IMR-90 (cell line): ENCODE measurements at regions not wholly inside any gene's neighbourhood (a gene's known extent, or its start where the extent isn't known, plus 50 kb on each side); places are given as distances from the start of the nearest gene placed in this dataset.

ENCODE experiments used
- ATAC-seq: fragments of 200-7000 bp; cut with Tn5 transposase; 2 replicates; pipeline ENCODE4 v1.9.1; 2020; ENCODE audit warnings: low read depth, mild to moderate bottlenecking, moderate library complexity
- BruUV-seq: library from RNA; stranded (reverse); fragments of 400-500 nt; replicated peaks from 2 replicates; lab custom pipeline; 2021; lab: Mats Ljungman, UMichigan
- CTCF ChIA-PET: fragments of 300-600 bp; formaldehyde crosslinking; extraction: SDS; loops from one replicate; lab custom pipeline; 2021; ENCODE audit warnings: antibody characterized with exemption; lab: Yijun Ruan, JAX
- POLR2A ChIA-PET: fragments of 300-600 bp; sonication (Branson Sonifier 250); formaldehyde crosslinking; loops from one replicate; lab custom pipeline; 2022; ENCODE audit warnings: antibody characterized with exemption; ENCODE audit not compliant: unreplicated experiment; lab: Charles Lee
- DNase-seq: peaks from one replicate; pipeline ENCODE4 v3.0.0; 2013
- H2AFZ ChIP-seq: replicated peaks from 2 replicates; pipeline ENCODE3; 2013; ENCODE audit warnings: low read length, mild to moderate bottlenecking; ENCODE audit not compliant: poor library complexity
- H2AK5ac ChIP-seq: 2 replicates; pipeline ENCODE4 v1.6.1; 2013; ENCODE audit warnings: low read depth, low read length, inconsistent platforms
- H2AK9ac ChIP-seq: replicated peaks from 2 replicates; pipeline ENCODE3; 2013; ENCODE audit warnings: mild to moderate bottlenecking, low read depth, low read length, moderate library complexity; ENCODE audit not compliant: poor library complexity
- H2BK120ac ChIP-seq: 2 replicates; pipeline ENCODE4 v1.6.1; 2013; ENCODE audit warnings: low read depth, low read length, inconsistent platforms
- H2BK15ac ChIP-seq: 3 replicates; pipeline ENCODE4 v1.6.1; 2013; ENCODE audit warnings: low read depth, low read length, inconsistent platforms
- H2BK20ac ChIP-seq: 2 replicates; pipeline ENCODE4 v1.6.1; 2013; ENCODE audit warnings: low read depth, mild to moderate bottlenecking, inconsistent platforms, low read length, moderate library complexity
- H2BK5ac ChIP-seq: 2 replicates; pipeline ENCODE4 v1.6.1; 2013; ENCODE audit warnings: mild to moderate bottlenecking, low read depth, low read length, inconsistent platforms; ENCODE audit not compliant: poor library complexity, severe bottlenecking
- H3K14ac ChIP-seq: replicated peaks from 2 replicates; pipeline ENCODE4 v1.6.1; 2013; ENCODE audit warnings: low read depth, low read length, inconsistent platforms
- H3K18ac ChIP-seq: 2 replicates; pipeline ENCODE4 v1.6.1; 2013; ENCODE audit warnings: low read depth, low read length, control low read depth
- H3K23ac ChIP-seq: 2 replicates; pipeline ENCODE4 v1.6.1; 2013; ENCODE audit warnings: low read depth, low read length, inconsistent platforms
- H3K27ac ChIP-seq: 2 replicates; pipeline ENCODE4 v1.5.1; 2013; ENCODE audit warnings: mild to moderate bottlenecking, control low read depth, low read length; ENCODE audit not compliant: insufficient read depth
- H3K27me3 ChIP-seq: 2 replicates; pipeline ENCODE4 v1.6.1; 2013; ENCODE audit warnings: low read length; ENCODE audit not compliant: control insufficient read depth, insufficient read depth
- H3K36me3 ChIP-seq: 2 replicates; pipeline ENCODE4 v1.6.1; 2013; ENCODE audit warnings: low read length, mixed read lengths; ENCODE audit not compliant: control insufficient read depth, insufficient read depth
- H3K4ac ChIP-seq: 2 replicates; pipeline ENCODE4 v1.6.1; 2013; ENCODE audit warnings: low read depth, low read length, inconsistent platforms
- H3K4me1 ChIP-seq: 2 replicates; pipeline ENCODE4 v1.6.1; 2013; ENCODE audit warnings: low read length, mixed read lengths; ENCODE audit not compliant: control insufficient read depth, insufficient read depth
- H3K4me2 ChIP-seq: 2 replicates; pipeline ENCODE4 v1.6.1; 2013; ENCODE audit warnings: low read depth, mild to moderate bottlenecking, control low read depth, low read length, moderate library complexity
- H3K4me3 ChIP-seq: 2 replicates; pipeline ENCODE4 v1.5.1; 2013; ENCODE audit warnings: low read depth, mild to moderate bottlenecking, control low read depth, low read length, moderate library complexity; ENCODE audit not compliant: insufficient read depth
- H3K56ac ChIP-seq: 2 replicates; pipeline ENCODE4 v1.6.1; 2013; ENCODE audit warnings: low read length, inconsistent platforms; ENCODE audit not compliant: insufficient read depth; ENCODE audit errors: extremely low read depth
- H3K79me1 ChIP-seq, 2 experiments: 2 replicates each; pipeline ENCODE4 v1.6.1; 2013; ENCODE audit warnings: low read length in 2 of 2, inconsistent platforms in 1 of 2, low read depth in 1 of 2
- H3K9ac ChIP-seq: 2 replicates; pipeline ENCODE4 v1.6.1; 2013; ENCODE audit warnings: low read depth, low read length, control low read depth
- H3K9me1 ChIP-seq: 2 replicates; pipeline ENCODE4 v1.6.1; 2013; ENCODE audit warnings: low read length, inconsistent platforms; ENCODE audit not compliant: insufficient read depth
- H3K9me3 ChIP-seq: 2 replicates; pipeline ENCODE4 v1.6.1; 2013; ENCODE audit warnings: low read length; ENCODE audit not compliant: control insufficient read depth, insufficient read depth
- H4K20me1 ChIP-seq: 2 replicates; pipeline ENCODE4 v1.6.1; 2013; ENCODE audit warnings: low read length, inconsistent platforms; ENCODE audit not compliant: insufficient read depth
- H4K5ac ChIP-seq: 2 replicates; pipeline ENCODE4 v1.6.1; 2013; ENCODE audit warnings: mild to moderate bottlenecking, low read depth, low read length, control low read depth
- H4K8ac ChIP-seq, 2 experiments: 2 replicates each; pipeline ENCODE4 v1.6.1; 2013; ENCODE audit warnings: low read depth in 2 of 2, low read length in 2 of 2, control low read depth in 1 of 2, inconsistent platforms in 1 of 2
- H4K91ac ChIP-seq: 2 replicates; pipeline ENCODE4 v1.6.1; 2013; ENCODE audit warnings: low read depth, low read length, inconsistent platforms; ENCODE audit not compliant: insufficient read depth
- BHLHE40 ChIP-seq: fragments of 150-350 bp; IDR thresholded peaks from 2 replicates; pipeline ENCODE4 v1.6.1; 2016; ENCODE audit warnings: mild to moderate bottlenecking, low read depth, low read length
- ELK1 ChIP-seq: fragments of 150-350 bp; IDR thresholded peaks from 2 replicates; pipeline ENCODE4 v1.6.1; 2016; ENCODE audit warnings: low read depth, mild to moderate bottlenecking, low read length, moderate library complexity, borderline replicate concordance
- MAFK ChIP-seq: IDR thresholded peaks from 2 replicates; pipeline ENCODE4 v1.6.1; 2012; ENCODE audit warnings: low read depth, low read length, improper control_type of control experiment
- MAZ ChIP-seq: IDR thresholded peaks from 2 replicates; pipeline ENCODE4 v1.6.1; 2012; ENCODE audit warnings: low read depth, mild to moderate bottlenecking, low read length, improper control_type of control experiment, moderate library complexity, borderline replicate concordance
- MXI1 ChIP-seq: IDR thresholded peaks from 2 replicates; pipeline ENCODE4 v1.6.1; 2012; ENCODE audit warnings: low read depth, mild to moderate bottlenecking, low read length, moderate library complexity, borderline replicate concordance
- POLR2A ChIP-seq: IDR thresholded peaks from 2 replicates; pipeline ENCODE4 v1.6.1; 2012; ENCODE audit warnings: mild to moderate bottlenecking, low read depth, low read length
- SMC3 ChIP-seq: fragments of 150-350 bp; IDR thresholded peaks from 2 replicates; pipeline ENCODE4 v1.6.1; 2016; ENCODE audit warnings: low read depth, mild to moderate bottlenecking, antibody characterized with exemption, low read length, moderate library complexity
- dilution Hi-C: fragments of 300-500 bp; cut with HindIII; formaldehyde crosslinking; loops from one replicate; pipeline ENCODE4 v1.14.3; 2018; ENCODE audit warnings: low sequenced_read_pairs; ENCODE audit not compliant: unreplicated experiment
- in situ Hi-C: fragments of 300-500 bp; cut with MboI; formaldehyde crosslinking; loops from 3 replicates; pipeline ENCODE4 v1.14.3; 2019; ENCODE audit warnings: low sequenced_read_pairs, inconsistent platforms, mixed read lengths
- intact Hi-C: fragments of 100-400 bp; cut with micrococcal nuclease; formaldehyde crosslinking; loops from 2 replicates; pipeline ENCODE4 v1.10.0; 2022
- TF ChIP-seq, protein P1 (sequence below): conservative IDR thresholded peaks from 2 replicates; pipeline ENCODE4 v1.5.1; 2012; ENCODE audit warnings: mild to moderate bottlenecking, low read depth, low read length, improper control_type of control experiment
- TF ChIP-seq, protein P2 (sequence below): fragments of 150-350 bp; IDR thresholded peaks from 2 replicates; pipeline ENCODE4 v1.6.1; 2017; ENCODE audit warnings: mild to moderate bottlenecking, antibody characterized with exemption, low read length, low read depth

- in situ Hi-C loops (no loop called here), dilution Hi-C loops (no loop called here), intact Hi-C loops (no loop called here)
- no peaks in the 10 kb centered on the region for H3K36me3 ChIP-seq
- no peak overlapping the region for H3K9ac ChIP-seq
- H4K20me1 ChIP-seq: no peaks in the 10 kb centered on the region
- H3K79me1 ChIP-seq: no peaks in the 10 kb centered on the region
- TF ChIP-seq, protein P1, sequence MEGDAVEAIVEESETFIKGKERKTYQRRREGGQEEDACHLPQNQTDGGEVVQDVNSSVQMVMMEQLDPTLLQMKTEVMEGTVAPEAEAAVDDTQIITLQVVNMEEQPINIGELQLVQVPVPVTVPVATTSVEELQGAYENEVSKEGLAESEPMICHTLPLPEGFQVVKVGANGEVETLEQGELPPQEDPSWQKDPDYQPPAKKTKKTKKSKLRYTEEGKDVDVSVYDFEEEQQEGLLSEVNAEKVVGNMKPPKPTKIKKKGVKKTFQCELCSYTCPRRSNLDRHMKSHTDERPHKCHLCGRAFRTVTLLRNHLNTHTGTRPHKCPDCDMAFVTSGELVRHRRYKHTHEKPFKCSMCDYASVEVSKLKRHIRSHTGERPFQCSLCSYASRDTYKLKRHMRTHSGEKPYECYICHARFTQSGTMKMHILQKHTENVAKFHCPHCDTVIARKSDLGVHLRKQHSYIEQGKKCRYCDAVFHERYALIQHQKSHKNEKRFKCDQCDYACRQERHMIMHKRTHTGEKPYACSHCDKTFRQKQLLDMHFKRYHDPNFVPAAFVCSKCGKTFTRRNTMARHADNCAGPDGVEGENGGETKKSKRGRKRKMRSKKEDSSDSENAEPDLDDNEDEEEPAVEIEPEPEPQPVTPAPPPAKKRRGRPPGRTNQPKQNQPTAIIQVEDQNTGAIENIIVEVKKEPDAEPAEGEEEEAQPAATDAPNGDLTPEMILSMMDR: no peak
- TF ChIP-seq, protein P2, sequence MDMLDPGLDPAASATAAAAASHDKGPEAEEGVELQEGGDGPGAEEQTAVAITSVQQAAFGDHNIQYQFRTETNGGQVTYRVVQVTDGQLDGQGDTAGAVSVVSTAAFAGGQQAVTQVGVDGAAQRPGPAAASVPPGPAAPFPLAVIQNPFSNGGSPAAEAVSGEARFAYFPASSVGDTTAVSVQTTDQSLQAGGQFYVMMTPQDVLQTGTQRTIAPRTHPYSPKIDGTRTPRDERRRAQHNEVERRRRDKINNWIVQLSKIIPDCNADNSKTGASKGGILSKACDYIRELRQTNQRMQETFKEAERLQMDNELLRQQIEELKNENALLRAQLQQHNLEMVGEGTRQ: no peak
- no peak for TF ChIP-seq ELK1
- TF ChIP-seq BHLHE40: no peak
- no peak for TF ChIP-seq MAZ
- no peak for TF ChIP-seq SMC3
- TF ChIP-seq POLR2A: no peak
- TF ChIP-seq MAFK: no peak
- no peak for TF ChIP-seq MXI1
- no peak overlapping the region for H2BK15ac ChIP-seq
- no peaks in the 10 kb centered on the region for H3K4me1 ChIP-seq
- no peak overlapping the region for H2AFZ ChIP-seq
- H3K23ac ChIP-seq: no peak overlapping the region
- no peak overlapping the region for H3K56ac ChIP-seq
- H2BK5ac ChIP-seq: no peak overlapping the region
- no peak overlapping the region for H3K4me3 ChIP-seq
- no peaks in the 10 kb centered on the region for H3K9me1 ChIP-seq
- ChIA-PET POLR2A (no interaction called here), CTCF (no interaction called here)
- no peak overlapping the region for H4K91ac ChIP-seq
- BruUV-seq: no TSS peak
- H3K9me3 ChIP-seq: no peaks in the 10 kb centered on the region
- no peak overlapping the region for H3K4me2 ChIP-seq
- H2AK9ac ChIP-seq: no peak overlapping the region
- H4K8ac ChIP-seq: no peak overlapping the region
- no peak overlapping the region for H3K4ac ChIP-seq
- ATAC-seq (no peak), DNase-seq (no peak)
- H2BK20ac ChIP-seq: no peak overlapping the region
- H2AK5ac ChIP-seq: no peak overlapping the region
- H3K14ac ChIP-seq: no peak overlapping the region
- H4K5ac ChIP-seq: no peak overlapping the region
- H3K27ac ChIP-seq: no peak overlapping the region
- no peak overlapping the region for H2BK120ac ChIP-seq
- no peak overlapping the region for H3K18ac ChIP-seq
- H3K27me3 ChIP-seq: no peaks in the 10 kb centered on the region
These were observed 580.5 kb upstream of the CXADR start for GRCh38 chr21:16932314-16932713.
